Body of pancreas (tissue), 4 donors: ENCODE measurements at regions not wholly inside any gene's neighbourhood (a gene's known extent, or its start where the extent isn't known, plus 50 kb on each side); places are given as distances from the start of the nearest gene placed in this dataset.

Source experiments
- ATAC-seq: fragments of 150-250 bp; one replicate; pipeline ENCODE4 v1.9.1; 2016
- DNase-seq, 4 donors: peaks; one replicate each; pipeline ENCODE4 v3.0.0-alpha.2; 2019
- H3K27ac ChIP-seq, 4 donors: fragments of 200-600 bp; sonication (generic); 1 replicate in 3 of 4; 2 replicates in 1 of 4; pipeline versions ENCODE4 v1.5.1 to v1.6.1; 2016 to 2019; ENCODE audit warnings: mild to moderate bottlenecking in 1 of 4, mixed read lengths in 1 of 4, moderate library complexity in 1 of 4
- H3K27me3 ChIP-seq, 2 donors: fragments of 200-600 bp; sonication (generic); one replicate each; pipeline ENCODE4 v1.6.0; 2016; ENCODE audit warnings: mild to moderate bottlenecking in 1 of 2
- H3K36me3 ChIP-seq, 2 donors: fragments of 200-600 bp; sonication (generic); replicated peaks in 1 of 2; 2 replicates each; pipeline ENCODE4 v1.5.1; 2016; ENCODE audit warnings: low read depth in 2 of 2; ENCODE audit not compliant: insufficient read depth in 1 of 2
- H3K4me1 ChIP-seq: fragments of 200-600 bp; sonication (generic); one replicate; pipeline ENCODE4 v1.6.0; 2016
- H3K4me3 ChIP-seq, 2 donors: fragments of 200-600 bp; sonication (generic); 1 replicate in 1 of 2; 2 replicates in 1 of 2; pipeline ENCODE4 v1.5.1; 2016 to 2019
- H3K9me3 ChIP-seq, 3 donors: fragments of 200-600 bp; sonication (generic); 1 replicate in 2 of 3; 2 replicates in 1 of 3; pipeline ENCODE4 v1.5.1; 2016
- CTCF ChIP-seq, 7 experiments: fragments of 450-650 bp in 4 of 7; fragments of 200-600 bp in 3 of 7; sonication (generic) in 3 of 7; IDR thresholded peaks; one replicate each; pipeline ENCODE4 v1.5.1; 2016 to 2019; ENCODE audit warnings: antibody characterized with exemption in 7 of 7
- POLR2A ChIP-seq, 3 donors: fragments of 450-650 bp; IDR thresholded peaks; one replicate each; pipeline ENCODE4 v1.6.1; 2016; ENCODE audit warnings: antibody characterized with exemption in 3 of 3, mild to moderate bottlenecking in 2 of 3
- WGBS, 2 donors: methylation state at CpG; one replicate each; pipeline ENCODE4 v1.1.5; 2017; 5-methylcytosine and 5-hydroxymethylcytosine counted together
- intact Hi-C: fragments of 100-400 bp; cut with DNase I; formaldehyde crosslinking; loops from one replicate; pipeline ENCODE4 v1.15.1; 2023

DNA sequence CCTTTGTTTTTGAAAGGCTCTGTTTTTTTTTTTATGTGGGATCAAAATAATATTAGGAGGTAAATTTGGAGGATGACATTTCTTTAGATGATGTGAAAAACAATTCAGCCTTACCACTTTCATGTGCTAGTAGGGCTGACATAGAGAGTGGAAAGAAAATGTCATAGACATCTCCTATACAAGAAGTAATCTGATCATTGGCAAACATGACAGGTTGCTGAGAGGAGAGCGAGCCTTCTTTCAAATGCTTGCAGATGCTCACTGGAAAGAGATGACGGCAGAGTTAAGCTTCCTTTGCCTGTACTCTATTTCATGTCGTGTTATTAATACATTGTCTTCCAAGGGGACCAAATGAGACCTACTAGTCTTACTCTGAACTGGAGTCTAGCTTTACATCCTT is 160.1 kb upstream of the DAP start:
- intact Hi-C loops = no loop called here
- ATAC-seq (no peak), DNase-seq (no peak)
- WGBS, 2 donors = 81 to 85% methylated on average over 3 of the region's 3 CpGs
- Histone ChIP-seq H3K9me3 (no peaks in the 10 kb centered on the region), H3K27me3 (no peaks in the 10 kb centered on the region), H3K4me1 (no peaks in the 10 kb centered on the region), H3K36me3 (no peaks in the 10 kb centered on the region), H3K27ac (no peak overlapping the region), H3K4me3 (no peak overlapping the region)
- TF ChIP-seq CTCF (IDR thresholded peaks at IDR 0.05) (no peak), POLR2A (IDR thresholded peaks at IDR 0.05) (no peak)

- Histone ChIP-seq H3K27me3 (no peaks in the 10 kb centered on the region), H3K27ac (no peak overlapping the region), H3K9me3 (no peaks in the 10 kb centered on the region), H3K36me3 (no peaks in the 10 kb centered on the region), H3K4me3 (no peak overlapping the region), H3K4me1 (no peaks in the 10 kb centered on the region)
- TF ChIP-seq CTCF (IDR thresholded peaks at IDR 0.05) = no peak
- no peak for TF ChIP-seq POLR2A (IDR thresholded peaks at IDR 0.05)
- WGBS, 2 donors = 92% methylated on average over 2 of the region's 2 CpGs
- ATAC-seq (no peak), DNase-seq (no peak)
- intact Hi-C loops = no loop called here
These were observed 159.4 kb upstream of the DAP start for GRCh38 chr5:10920400-10920799.

DNA sequence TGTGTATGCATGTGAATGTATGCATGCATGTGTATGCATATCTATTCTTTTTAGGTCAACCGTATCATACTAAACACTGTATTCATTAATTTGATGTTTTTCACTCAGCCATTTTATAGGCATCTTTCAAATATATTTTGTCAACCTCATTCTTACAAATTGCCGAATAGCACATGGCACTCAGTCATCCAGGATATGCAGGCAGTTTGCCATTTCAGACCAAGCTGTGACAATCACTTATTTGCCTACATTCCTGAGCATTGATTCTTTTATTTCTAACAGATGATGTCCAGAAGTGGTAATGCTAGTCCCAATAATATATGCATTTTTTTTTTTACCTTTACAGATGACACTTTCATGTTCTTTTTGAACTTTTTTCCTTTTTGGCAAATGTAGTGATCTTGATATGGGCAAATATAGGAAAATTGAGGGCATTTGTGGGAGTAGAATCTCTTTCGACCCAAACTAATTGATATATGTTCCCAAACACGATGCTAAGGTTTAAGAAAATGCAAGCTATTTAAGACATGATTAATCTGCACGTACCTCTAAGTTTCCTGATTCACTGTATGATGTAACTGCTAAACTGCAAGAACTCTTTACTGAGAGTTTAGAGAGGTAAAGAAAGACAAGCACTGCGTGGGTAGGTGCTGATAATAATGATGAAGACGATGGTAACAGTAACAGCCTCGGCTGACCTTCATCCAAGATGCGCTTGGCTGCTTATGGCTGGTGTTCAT is 153.9 kb upstream of the DAP start:
- H3K4me1 ChIP-seq = no peaks in the 10 kb centered on the region
- WGBS, 2 donors = 65 to 67% methylated on average over 9 of the region's 9 CpGs
- no peak for ATAC-seq
- peaks cover 0 to 4% of the 10 kb centered on the region in 2 donors for H3K27me3 ChIP-seq
- intact Hi-C loops = no loop called here
- no peak for DNase-seq
- H3K27ac ChIP-seq = no peak overlapping the region
- no peaks in the 10 kb centered on the region for H3K36me3 ChIP-seq
- H3K9me3 ChIP-seq = no peaks in the 10 kb centered on the region
- no peak overlapping the region for H3K4me3 ChIP-seq
- no peak for TF ChIP-seq POLR2A (IDR thresholded peaks at IDR 0.05)
- TF ChIP-seq CTCF (IDR thresholded peaks at IDR 0.05) = no peak

GRCh38 chr5:10913841-10914240 is 152.8 kb upstream of the DAP start:
- WGBS, 2 donors = 13 to 18% methylated on average over 5 of the region's 5 CpGs
- H3K4me3 ChIP-seq = no peak overlapping the region
- ATAC-seq = peak; percentile 71
- intact Hi-C loops = no loop called here
- no peaks in the 10 kb centered on the region for H3K9me3 ChIP-seq
- peak; percentile 23 to 56 (median 36) for DNase-seq
- no peaks in the 10 kb centered on the region for H3K4me1 ChIP-seq
- H3K27me3 ChIP-seq = peaks cover 0 to 4% of the 10 kb centered on the region in 2 donors
- H3K27ac ChIP-seq = no peak overlapping the region
- H3K36me3 ChIP-seq = no peaks in the 10 kb centered on the region
- TF ChIP-seq POLR2A (IDR thresholded peaks at IDR 0.05) (no peak), CTCF (IDR thresholded peaks at IDR 0.05) (no peak)

- Histone ChIP-seq H3K4me3 (no peak overlapping the region), H3K9me3 (no peaks in the 10 kb centered on the region), H3K27ac (no peak overlapping the region), H3K36me3 (no peaks in the 10 kb centered on the region), H3K27me3 (peaks cover 0 to 4% of the 10 kb centered on the region in 2 donors), H3K4me1 (no peaks in the 10 kb centered on the region)
- TF ChIP-seq POLR2A (IDR thresholded peaks at IDR 0.05) (no peak), CTCF (IDR thresholded peaks at IDR 0.05) (no peak)
- intact Hi-C loops = no loop called here
- 47 to 48% methylated on average over 2 of the region's 2 CpGs for WGBS, 2 donors
- ATAC-seq (no peak), DNase-seq (no peak)
These were observed 152.3 kb upstream of the DAP start for GRCh38 chr5:10913181-10913810.
